Pancreas (tissue), 10 donors: ENCODE measurements at regions not wholly inside any gene's neighbourhood (a gene's known extent, or its start where the extent isn't known, plus 50 kb on each side); places are given as distances from the start of the nearest gene placed in this dataset.

ENCODE experiments used
- ATAC-seq, 4 donors: fragments of 200-7000 bp; cut with Tn5 transposase; one replicate each; pipeline versions ENCODE4 v1.8.0 to v1.9.1; 2020; ENCODE audit warnings: mild to moderate bottlenecking in 4 of 4, moderate library complexity in 4 of 4
- DNase-seq, 6 donors: peaks; one replicate each; pipeline ENCODE4 v3.0.0-alpha.2; 2020
- FAIRE-seq: peaks from 2 replicates; lab custom pipeline; 2012; peaks lifted over from hg19 to GRCh38; lab: Jason Lieb, UNC
- H3K27ac ChIP-seq, 4 donors: fragments of 200-600 bp; sonication (generic); 1 replicate in 3 of 4; 2 replicates in 1 of 4; pipeline versions ENCODE4 v1.5.0 to v1.8.0; 2020
- H3K27me3 ChIP-seq, 4 donors: fragments of 200-600 bp; one replicate each; pipeline ENCODE4 v1.8.0; 2021
- H3K36me3 ChIP-seq, 3 donors: fragments of 200-600 bp; sonication (generic) in 1 of 3; one replicate each; pipeline versions ENCODE4 v1.5.0 to v1.8.0; 2020 to 2021
- H3K4me1 ChIP-seq, 3 donors: fragments of 200-600 bp; one replicate each; pipeline ENCODE4 v1.8.0; 2021
- H3K4me3 ChIP-seq, 4 donors: fragments of 200-600 bp; sonication (generic) in 2 of 4; one replicate each; pipeline versions ENCODE4 v1.5.0 to v1.8.0; 2020 to 2021
- H3K9me3 ChIP-seq, 4 donors: fragments of 200-600 bp; one replicate each; pipeline ENCODE4 v1.8.0; 2021
- CTCF ChIP-seq, 4 donors: fragments of 200-600 bp; sonication (generic) in 3 of 4; IDR thresholded peaks; one replicate each; pipeline versions ENCODE4 v1.5.0 to v1.8.0; 2021; ENCODE audit warnings: antibody characterized with exemption in 4 of 4
- WGBS, 2 donors: extraction: QIAGEN DNeasy Blood & Tissue Kit; methylation state at CpG; one replicate each; pipeline ENCODE4 v1.1.7; 2013; 5-methylcytosine and 5-hydroxymethylcytosine counted together
- intact Hi-C, 3 donors: fragments of 100-400 bp; cut with DNase I; formaldehyde crosslinking; loops; one replicate each; pipeline versions ENCODE4 v1.11.1 to v1.14.2; 2022
- donor health status: healthy with polysubstance abuse.
- donor health status: DM: no; HTN: no; CAD: no; lungs with moderate emphysema.
- donor health status: DM: no; HTN: no; CAD: no.
- donor health status: control.
- donor health status: control.
- donor health status: Bipolar disorder and iron deficiency.
- donor health status: DM: yes; HTN: yes; CAD: no.
- donor health status: DM: no; HTN: no; CAD: no.
- donor health status: DM: no; HTN: no; CAD: no.
- donor health status: DM: yes; HTN: yes; CAD: no.

GRCh38 chr6:97656236-97656635 is 373.2 kb upstream of the MMS22L start:
- intact Hi-C loops = no loop called here
- WGBS, 2 donors = 7 to 13% methylated on average over 1 of the region's 1 CpG
- Histone ChIP-seq H3K27me3 (no peaks in the 10 kb centered on the region), H3K4me1 (no peaks in the 10 kb centered on the region), H3K36me3 (no peaks in the 10 kb centered on the region), H3K4me3 (no peak overlapping the region), H3K9me3 (no peaks in the 10 kb centered on the region), H3K27ac (no peak overlapping the region)
- ATAC-seq = no peak
- FAIRE-seq = no peak
- DNase-seq = no peak
- TF ChIP-seq CTCF (IDR thresholded peaks at IDR 0.05) = no peak

GRCh38 chr6:97656706-97657350 is 373.8 kb upstream of the MMS22L start:
- H3K36me3 ChIP-seq = no peaks in the 10 kb centered on the region
- ATAC-seq = no peak
- H3K27ac ChIP-seq = no peak overlapping the region
- no peaks in the 10 kb centered on the region for H3K27me3 ChIP-seq
- no peak for DNase-seq
- H3K4me3 ChIP-seq = no peak overlapping the region
- 43 to 56% methylated on average over 8 of the region's 8 CpGs for WGBS, 2 donors
- no peak for TF ChIP-seq CTCF (IDR thresholded peaks at IDR 0.05)
- no peaks in the 10 kb centered on the region for H3K9me3 ChIP-seq
- H3K4me1 ChIP-seq = no peaks in the 10 kb centered on the region
- intact Hi-C loops = no loop called here
- FAIRE-seq = no peak

- TF ChIP-seq CTCF (IDR thresholded peaks at IDR 0.05) = no peak
- no peak for DNase-seq
- no peak overlapping the region for H3K27ac ChIP-seq
- H3K9me3 ChIP-seq = no peaks in the 10 kb centered on the region
- H3K4me1 ChIP-seq = no peaks in the 10 kb centered on the region
- no peak for FAIRE-seq
- intact Hi-C loops = no loop called here
- no peak overlapping the region for H3K4me3 ChIP-seq
- H3K36me3 ChIP-seq = no peaks in the 10 kb centered on the region
- ATAC-seq = no peak
- WGBS, 2 donors = 18 to 29% methylated on average over 2 of the region's 2 CpGs
- no peaks in the 10 kb centered on the region for H3K27me3 ChIP-seq
Observed at GRCh38 chr6:97658090-97658489, 375.1 kb upstream of the MMS22L start.

GRCh38 chr6:97663252-97663651 is 380.2 kb upstream of the MMS22L start:
- no peak for ATAC-seq

More at GRCh38 chr6:97663252-97663651, 380.2 kb upstream of the MMS22L start:
- intact Hi-C loops = no loop called here
- FAIRE-seq = no peak
- Histone ChIP-seq H3K4me3 (no peak overlapping the region), H3K4me1 (no peaks in the 10 kb centered on the region), H3K27me3 (no peaks in the 10 kb centered on the region), H3K27ac (no peak overlapping the region), H3K9me3 (no peaks in the 10 kb centered on the region), H3K36me3 (no peaks in the 10 kb centered on the region)
- TF ChIP-seq CTCF (IDR thresholded peaks at IDR 0.05) = no peak
- DNase-seq = no peak
